ENCODE measurements at regions not wholly inside any gene's neighbourhood (a gene's known extent, or its start where the extent isn't known, plus 50 kb on each side); places are given as distances from the start of the nearest gene placed in this dataset.
"Not testable (repeated sequence)": the region's sequence is repeated elsewhere in the genome, so short reads cannot be mapped to it uniquely, and the experiment has no call there.

GRCh38 chr2:123804126-123804525 lies 221.0 kb upstream of the CNTNAP5 start:
- not testable (repeated sequence) for TF ChIP-seq POLR2A (IDR thresholded peaks at IDR 0.05; ENCODE audit: low read depth, low read length); POLR2AphosphoS5 (IDR thresholded peaks at IDR 0.05; ENCODE audit: low read depth, low read length); TAF1 (IDR thresholded peaks at IDR 0.05; ENCODE audit: low read depth, low read length); SPI1 (IDR thresholded peaks at IDR 0.05; ENCODE audit: low read depth, low read length); PAX5 (IDR thresholded peaks at IDR 0.05; ENCODE audit: insufficient read depth, low read length, severe bottlenecking)

Data from GM12891 (cell line).